ENCODE measurements at regions not wholly inside any gene's neighbourhood (a gene's known extent, or its start where the extent isn't known, plus 50 kb on each side); places are given as distances from the start of the nearest gene placed in this dataset.

DNA sequence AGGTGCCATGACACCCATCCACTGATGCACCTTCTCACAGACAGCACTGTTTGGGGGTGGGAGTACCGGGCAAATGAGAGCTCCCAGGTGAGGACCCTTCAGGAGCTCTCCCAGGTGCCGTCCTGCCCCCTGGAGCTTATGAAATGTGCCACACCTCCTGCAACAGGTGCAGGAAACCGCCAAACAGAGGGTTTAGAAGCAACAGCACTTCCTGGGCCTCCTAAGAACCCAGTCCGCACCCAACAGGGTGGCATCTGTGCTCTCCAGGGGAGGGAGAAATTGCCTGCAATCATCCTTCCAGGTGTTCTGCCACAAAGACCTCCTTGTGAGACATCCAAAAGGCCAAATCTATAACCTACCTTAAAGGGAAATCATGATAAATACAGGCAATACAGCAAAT lies 87.7 kb upstream of the ATP1B1 start:
- TF ChIP-seq POLR2A (IDR thresholded peaks at IDR 0.05; ENCODE audit: low read depth, low read length) = no peak
- no peak for TF ChIP-seq POLR2AphosphoS5 (IDR thresholded peaks at IDR 0.05; ENCODE audit: low read depth, low read length)
- no peak for TF ChIP-seq TAF1 (IDR thresholded peaks at IDR 0.05; ENCODE audit: low read depth, low read length)
- TF ChIP-seq SPI1 (IDR thresholded peaks at IDR 0.05; ENCODE audit: low read depth, low read length) = no peak
- no peak for TF ChIP-seq POU2F2 (IDR thresholded peaks at IDR 0.05; ENCODE audit: low read depth, low read length)
